ENCODE measurements at regions not wholly inside any gene's neighbourhood (a gene's known extent, or its start where the extent isn't known, plus 50 kb on each side); places are given as distances from the start of the nearest gene placed in this dataset.
A peak's percentile ranks its signal among the peaks of the same experiment; 100 is the strongest.

- H3K4me3 ChIP-seq = no peak overlapping the region
- intact Hi-C loops (cut with DNase I) = no loop called here
- ATAC-seq = no peak
- H3K36me3 ChIP-seq = no peaks in the 10 kb centered on the region
- no peaks in the 10 kb centered on the region for H3K27me3 ChIP-seq
- no peak for TF ChIP-seq CTCF (IDR thresholded peaks at IDR 0.05)
- H3K9me3 ChIP-seq = no peaks in the 10 kb centered on the region
- H3K27ac ChIP-seq = no peak overlapping the region
- peaks cover 4% of the 10 kb centered on the region for H3K4me1 ChIP-seq
- no peak for DNase-seq
Observed at GRCh38 chr6:111978532-111979149, 75.3 kb upstream of the CCN6 start.

- Histone ChIP-seq H3K9me3 (no peaks in the 10 kb centered on the region), H3K4me3 (no peak overlapping the region), H3K27ac (no peak overlapping the region), H3K36me3 (no peaks in the 10 kb centered on the region), H3K27me3 (no peaks in the 10 kb centered on the region), H3K4me1 (no peaks in the 10 kb centered on the region)
- TF ChIP-seq CTCF (IDR thresholded peaks at IDR 0.05) = no peak
- ATAC-seq = no peak
- DNase-seq = no peak
- intact Hi-C loops (cut with DNase I) = no loop called here
Observed at GRCh38 chr6:111979633-111980032, 74.3 kb upstream of the CCN6 start.

GRCh38 chr6:111980143-111980542, 73.8 kb upstream of the CCN6 start:
- ATAC-seq = peak; percentile 36
- H3K9me3 ChIP-seq = no peaks in the 10 kb centered on the region
- no peaks in the 10 kb centered on the region for H3K36me3 ChIP-seq
- H3K27ac ChIP-seq = no peak overlapping the region
- DNase-seq = no peak
- no peak for TF ChIP-seq CTCF (IDR thresholded peaks at IDR 0.05)
- H3K4me1 ChIP-seq = no peaks in the 10 kb centered on the region
- no peaks in the 10 kb centered on the region for H3K27me3 ChIP-seq
- intact Hi-C loops (cut with DNase I) = no loop called here
- H3K4me3 ChIP-seq = no peak overlapping the region

GRCh38 chr6:111980971-111981840, 72.7 kb upstream of the CCN6 start:
- ATAC-seq (no peak), DNase-seq (no peak)
- Histone ChIP-seq H3K9me3 (no peaks in the 10 kb centered on the region), H3K4me1 (peaks cover 3% of the 10 kb centered on the region), H3K4me3 (no peak overlapping the region), H3K27me3 (no peaks in the 10 kb centered on the region), H3K27ac (no peak overlapping the region), H3K36me3 (no peaks in the 10 kb centered on the region)
- intact Hi-C loops (cut with DNase I) = no loop called here
- no peak for TF ChIP-seq CTCF (IDR thresholded peaks at IDR 0.05)

GRCh38 chr6:111982681-111983080, 71.2 kb upstream of the CCN6 start:
- DNase-seq (no peak), ATAC-seq (no peak)
- no peaks in the 10 kb centered on the region for H3K9me3 ChIP-seq
- no peak overlapping the region for H3K27ac ChIP-seq
- peaks cover 3% of the 10 kb centered on the region for H3K4me1 ChIP-seq
- no peak for TF ChIP-seq CTCF (IDR thresholded peaks at IDR 0.05)
- no peak overlapping the region for H3K4me3 ChIP-seq
- H3K36me3 ChIP-seq = no peaks in the 10 kb centered on the region
- intact Hi-C loops (cut with DNase I) = no loop called here
- H3K27me3 ChIP-seq = no peaks in the 10 kb centered on the region

Measured in upper lobe of right lung (tissue), 1 donor.